ENCODE measurements at regions not wholly inside any gene's neighbourhood (a gene's known extent, or its start where the extent isn't known, plus 50 kb on each side); places are given as distances from the start of the nearest gene placed in this dataset.

GRCh38 chr22:22821340-22821739 is 66.3 kb upstream of the IGLL5 start:
- TF ChIP-seq CTCF (IDR thresholded peaks at IDR 0.05; ENCODE audit: low read length) (no peak), EZH2 (IDR thresholded peaks at IDR 0.05; ENCODE audit: borderline replicate concordance, low read length) (no peak)

Measured in OCI-LY1 (cell line).